ENCODE measurements at regions not wholly inside any gene's neighbourhood (a gene's known extent, or its start where the extent isn't known, plus 50 kb on each side); places are given as distances from the start of the nearest gene placed in this dataset.

DNA sequence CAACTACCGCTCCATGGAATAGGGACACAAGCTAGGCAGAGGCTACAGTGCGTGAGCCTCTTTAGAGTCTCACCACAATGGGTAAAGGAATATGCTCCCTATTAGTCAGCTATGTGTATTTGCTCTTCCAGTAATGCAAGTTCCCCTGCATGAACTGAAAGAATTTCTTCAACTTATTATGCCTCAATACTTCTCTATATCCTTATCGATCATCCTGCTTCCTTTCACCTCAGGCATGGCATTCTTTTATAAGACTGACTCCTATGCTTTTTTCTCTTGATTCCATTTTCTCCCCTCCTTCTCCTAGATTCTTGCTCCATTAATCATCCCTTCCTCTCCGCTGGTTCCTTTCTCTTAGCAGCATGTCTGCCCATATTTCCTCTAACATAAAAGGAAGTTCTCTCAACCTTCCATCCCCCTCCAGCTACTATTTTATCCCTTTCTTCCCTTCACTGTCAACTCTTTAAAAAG is 94.5 kb upstream of the CPM start:
- no peak for FAIRE-seq
- no peak for TF ChIP-seq CTCF (IDR thresholded peaks at IDR 0.05; ENCODE audit: insufficient read depth, missing control alignments)
- no peak for DNase-seq (ENCODE audit: insufficient read length, low spot score)

- FAIRE-seq (no peak), DNase-seq (ENCODE audit: insufficient read length, low spot score) (no peak)
- TF ChIP-seq CTCF (IDR thresholded peaks at IDR 0.05; ENCODE audit: insufficient read depth, missing control alignments) = no peak
These were observed 96.2 kb upstream of the CPM start for GRCh38 chr12:69028941-69029729.

GRCh38 chr12:69030321-69030720 is 97.3 kb upstream of the CPM start:
- no peak for DNase-seq (ENCODE audit: insufficient read length, low spot score)
- FAIRE-seq = no peak
- TF ChIP-seq CTCF (IDR thresholded peaks at IDR 0.05; ENCODE audit: insufficient read depth, missing control alignments) = no peak

DNA sequence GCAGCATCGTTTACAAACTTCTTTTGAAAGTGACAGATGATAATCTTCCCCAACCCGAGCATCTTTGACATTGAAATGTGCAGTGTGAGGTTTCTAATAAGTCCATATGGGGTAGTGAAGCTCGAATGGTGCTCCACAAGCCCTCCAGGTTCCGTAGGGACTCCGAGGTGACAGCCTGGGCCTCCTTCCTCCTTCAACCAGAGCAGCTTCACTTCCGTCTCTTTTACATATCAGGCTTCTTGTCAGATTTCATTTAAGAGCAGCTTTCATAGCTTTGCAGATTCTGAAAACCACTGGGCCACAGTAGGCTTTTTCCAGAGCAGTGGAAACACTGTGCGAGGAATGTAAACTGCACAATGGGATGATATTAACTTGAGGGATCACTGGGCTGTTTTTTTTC is 103.6 kb upstream of the CPM start:
- no peak for TF ChIP-seq CTCF (IDR thresholded peaks at IDR 0.05; ENCODE audit: insufficient read depth, missing control alignments)

GRCh38 chr12:69036999-69037398 is 104.0 kb upstream of the CPM start:
- DNase-seq (ENCODE audit: insufficient read length, low spot score) (no peak), FAIRE-seq (no peak)
- no peak for TF ChIP-seq CTCF (IDR thresholded peaks at IDR 0.05; ENCODE audit: insufficient read depth, missing control alignments)

More for the DNA sequence above, 103.6 kb upstream of the CPM start:
- no peak for DNase-seq (ENCODE audit: insufficient read length, low spot score)
- FAIRE-seq = no peak

DNA sequence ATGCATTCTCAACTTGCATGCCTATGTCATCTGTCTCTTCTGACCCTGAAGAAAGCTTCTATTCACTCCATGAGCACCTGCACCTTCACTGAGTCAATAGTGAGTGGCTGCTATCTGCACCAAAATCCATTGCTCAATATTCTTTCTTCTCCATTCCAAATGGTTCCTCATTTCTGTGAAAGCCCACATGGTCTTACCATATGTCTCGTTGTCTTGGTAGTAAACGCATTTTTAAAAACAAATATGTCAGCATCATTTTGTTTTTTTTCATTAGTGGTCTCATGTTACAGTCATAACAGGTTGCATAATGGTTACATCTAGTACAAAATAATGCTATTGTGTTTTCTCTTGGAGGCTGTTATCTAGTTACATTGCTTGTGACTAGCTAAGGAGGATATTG is 106.9 kb upstream of the CPM start:
- DNase-seq (ENCODE audit: insufficient read length, low spot score) = no peak
- no peak for FAIRE-seq
- no peak for TF ChIP-seq CTCF (IDR thresholded peaks at IDR 0.05; ENCODE audit: insufficient read depth, missing control alignments)

DNA sequence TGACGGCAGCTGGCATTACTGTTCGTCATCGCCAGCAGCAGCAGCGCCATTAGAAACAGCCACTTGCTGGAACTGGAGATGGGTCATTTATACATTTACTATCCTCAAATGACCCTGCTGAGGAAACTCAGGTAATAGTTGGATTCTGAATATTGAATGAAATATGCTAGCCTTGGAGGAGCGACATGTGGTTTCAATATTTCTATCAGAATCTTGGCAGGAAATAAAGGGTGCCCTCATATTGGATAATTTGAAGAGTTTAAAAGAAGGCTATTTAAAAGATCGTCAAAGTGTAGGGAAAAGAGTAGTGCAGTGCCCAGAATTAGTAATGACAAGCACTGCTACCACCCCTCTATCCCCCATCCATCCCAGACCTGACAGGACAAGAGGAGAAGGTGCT is 109.6 kb upstream of the CPM start:
- no peak for DNase-seq (ENCODE audit: insufficient read length, low spot score)
- FAIRE-seq = no peak
- TF ChIP-seq CTCF (IDR thresholded peaks at IDR 0.05; ENCODE audit: insufficient read depth, missing control alignments) = no peak

Data from D721Med (cell line).